K562 (cell line): ENCODE measurements at regions not wholly inside any gene's neighbourhood (a gene's known extent, or its start where the extent isn't known, plus 50 kb on each side); places are given as distances from the start of the nearest gene placed in this dataset.

Experiments
- SMAD2 ChIP-seq: fragments of 150-350 bp; IDR thresholded peaks from 2 replicates; pipeline ENCODE4 v1.6.1; 2014; ENCODE audit warnings: low read depth, mild to moderate bottlenecking, low read length
- ZBTB40 ChIP-seq, 2 experiments: fragments of 450-650 bp in 1 of 2; sonication (generic) in 1 of 2; formaldehyde crosslinking in 1 of 2; IDR thresholded peaks; 2 replicates each; pipeline versions ENCODE4 v1.7.1 to v1.9.0; 2016 to 2022; ENCODE audit warnings: inconsistent platforms in 1 of 2, mild to moderate bottlenecking in 1 of 2, missing genetic modification reagents in 1 of 2

GRCh38 chr7:13603016-13603415, 386.4 kb downstream of the ETV1 start (continued):
- TF ChIP-seq ZBTB40 (IDR thresholded peaks at IDR 0.05) (no peak), ZBTB40 (CRISPR knock-in tag; IDR thresholded peaks at IDR 0.05) (no peak), SMAD2 (no peak)
